GM23338 (cell line): ENCODE measurements at regions not wholly inside any gene's neighbourhood (a gene's known extent, or its start where the extent isn't known, plus 50 kb on each side); places are given as distances from the start of the nearest gene placed in this dataset.

Source experiments
- ATAC-seq: fragments of 200-7000 bp; cut with Tn5 transposase; 3 replicates; pipeline ENCODE4 v1.9.1; 2020
- DNase-seq: peaks from one replicate; pipeline ENCODE4 v3.0.0-alpha.2; 2015; ENCODE audit warnings: low spot score
- H2AFZ ChIP-seq: fragments of 200-600 bp; sonication (generic); 2 replicates; pipeline ENCODE4 v1.8.0; 2016; ENCODE audit warnings: antibody characterized with exemption, mild to moderate bottlenecking, moderate library complexity
- H3F3A ChIP-seq: fragments of 200-600 bp; sonication (generic); replicated peaks from 2 replicates; pipeline ENCODE4 v1.8.0; 2017; ENCODE audit warnings: antibody characterized with exemption, mixed run types, low read depth
- H3K27ac ChIP-seq: fragments of 200-600 bp; sonication (generic); 2 replicates; pipeline ENCODE4 v1.6.1; 2016; ENCODE audit warnings: low read depth
- H3K27me3 ChIP-seq: fragments of 200-600 bp; sonication (generic); 2 replicates; pipeline ENCODE4 v1.8.0; 2016; ENCODE audit warnings: mild to moderate bottlenecking, mixed run types, moderate library complexity; ENCODE audit not compliant: insufficient read depth
- H3K36me3 ChIP-seq: fragments of 200-600 bp; sonication (generic); 2 replicates; pipeline ENCODE4 v1.8.0; 2016; ENCODE audit warnings: mild to moderate bottlenecking; ENCODE audit not compliant: insufficient read depth
- H3K4me1 ChIP-seq: fragments of 200-600 bp; sonication (generic); 2 replicates; pipeline ENCODE4 v1.8.0; 2016; ENCODE audit warnings: mild to moderate bottlenecking, moderate library complexity; ENCODE audit not compliant: insufficient read depth
- H3K4me2 ChIP-seq: fragments of 200-600 bp; sonication (generic); 2 replicates; pipeline ENCODE4 v1.7.1; 2017; ENCODE audit warnings: mixed run types
- H3K4me3 ChIP-seq: fragments of 200-600 bp; sonication (generic); 2 replicates; pipeline ENCODE4 v1.6.1; 2016; ENCODE audit warnings: mixed run types
- H3K79me2 ChIP-seq: fragments of 200-600 bp; sonication (generic); replicated peaks from 2 replicates; pipeline ENCODE4 v1.8.0; 2017; ENCODE audit warnings: mild to moderate bottlenecking; ENCODE audit not compliant: insufficient read depth
- H3K9me2 ChIP-seq: fragments of 200-600 bp; sonication (generic); 2 replicates; pipeline ENCODE4 v1.8.0; 2017; ENCODE audit not compliant: insufficient read depth
- H4K20me1 ChIP-seq: fragments of 200-600 bp; sonication (generic); replicated peaks from 2 replicates; pipeline ENCODE4 v1.8.0; 2017; ENCODE audit warnings: mild to moderate bottlenecking; ENCODE audit not compliant: insufficient read depth
- H3K27ac Mint-ChIP-seq: 2 replicates; pipeline ENCODE4 v1.8.0; 2020; ENCODE audit warnings: inconsistent platforms, mild to moderate bottlenecking, moderate library complexity, mixed read lengths
- H3K27me3 Mint-ChIP-seq: 3 replicates; pipeline ENCODE4 v1.8.0; 2022; ENCODE audit warnings: low read depth, mild to moderate bottlenecking, moderate library complexity, mixed read lengths, inconsistent platforms; ENCODE audit not compliant: insufficient read depth, poor library complexity
- H3K36me3 Mint-ChIP-seq: 3 replicates; pipeline ENCODE4 v1.8.0; 2021; ENCODE audit warnings: low read depth, mild to moderate bottlenecking, inconsistent platforms, moderate library complexity, mixed read lengths
- H3K4me1 Mint-ChIP-seq: 3 replicates; pipeline ENCODE4 v1.8.0; 2020; ENCODE audit warnings: mild to moderate bottlenecking, inconsistent platforms, mixed read lengths
- H3K4me3 Mint-ChIP-seq: 3 replicates; pipeline ENCODE4 v1.8.0; 2021; ENCODE audit warnings: moderate library complexity, mild to moderate bottlenecking, inconsistent platforms, mixed read lengths
- H3K9me3 Mint-ChIP-seq: 3 replicates; pipeline ENCODE4 v1.8.0; 2020; ENCODE audit warnings: moderate library complexity, mild to moderate bottlenecking, inconsistent platforms, mixed read lengths
- CREB1 ChIP-seq: fragments of 250-450 bp; sonication (Bioruptor Pico); IDR thresholded peaks from 2 replicates; pipeline ENCODE4 v1.5.0; 2020; ENCODE audit warnings: low read depth, mild to moderate bottlenecking, moderate library complexity
- ETS1 ChIP-seq: IDR thresholded peaks from 2 replicates; pipeline ENCODE4 v1.6.1; 2016; ENCODE audit warnings: antibody characterized with exemption
- EZH2phosphoT487 ChIP-seq: fragments of 200-600 bp; sonication (generic); IDR thresholded peaks from one replicate; pipeline ENCODE4 v1.8.1; 2018; ENCODE audit warnings: antibody characterized with exemption; ENCODE audit not compliant: unreplicated experiment
- JUNB ChIP-seq: IDR thresholded peaks from one replicate; pipeline ENCODE4 v1.6.1; 2016; ENCODE audit warnings: antibody characterized with exemption; ENCODE audit not compliant: unreplicated experiment
- NANOG ChIP-seq: IDR thresholded peaks from 2 replicates; pipeline ENCODE4 v1.6.1; 2016; ENCODE audit warnings: antibody characterized with exemption, borderline replicate concordance
- POLR2AphosphoS5 ChIP-seq: IDR thresholded peaks from 2 replicates; pipeline ENCODE4 v1.6.1; 2016; ENCODE audit warnings: antibody characterized with exemption, low read depth
- STAT1 ChIP-seq: IDR thresholded peaks from one replicate; pipeline ENCODE4 v1.6.1; 2016; ENCODE audit warnings: antibody characterized with exemption; ENCODE audit not compliant: unreplicated experiment
- ZNF114 ChIP-seq: fragments of 250-450 bp; sonication (Bioruptor Pico); IDR thresholded peaks from 2 replicates; pipeline ENCODE4 v1.5.0; 2020; ENCODE audit warnings: mild to moderate bottlenecking, moderate library complexity
- ZNF331 ChIP-seq: fragments of 250-450 bp; sonication (Bioruptor Pico); IDR thresholded peaks from 2 replicates; pipeline ENCODE4 v1.5.0; 2020; ENCODE audit warnings: low read depth, mild to moderate bottlenecking, moderate library complexity
- ZNF462 ChIP-seq: fragments of 250-450 bp; sonication (Bioruptor Pico); IDR thresholded peaks from 2 replicates; pipeline ENCODE4 v1.5.0; 2020; ENCODE audit warnings: mild to moderate bottlenecking, moderate library complexity
- TF ChIP-seq, protein P1 (sequence below), 2 experiments: fragments of 200-600 bp in 1 of 2; sonication (generic) in 1 of 2; conservative IDR thresholded peaks; 2 replicates each; pipeline versions ENCODE4 v1.5.1 to v1.6.1; 2016 to 2017; ENCODE audit warnings: antibody characterized with exemption in 2 of 2, low read depth in 2 of 2, mild to moderate bottlenecking in 2 of 2, moderate library complexity in 1 of 2

- peaks cover 12% of the 10 kb centered on the region for H3K27me3 Mint-ChIP-seq
- ATAC-seq, result no peak
Measured at GRCh38 chr17:74004056-74004455, 199.4 kb upstream of the RPL38 start.

DNA sequence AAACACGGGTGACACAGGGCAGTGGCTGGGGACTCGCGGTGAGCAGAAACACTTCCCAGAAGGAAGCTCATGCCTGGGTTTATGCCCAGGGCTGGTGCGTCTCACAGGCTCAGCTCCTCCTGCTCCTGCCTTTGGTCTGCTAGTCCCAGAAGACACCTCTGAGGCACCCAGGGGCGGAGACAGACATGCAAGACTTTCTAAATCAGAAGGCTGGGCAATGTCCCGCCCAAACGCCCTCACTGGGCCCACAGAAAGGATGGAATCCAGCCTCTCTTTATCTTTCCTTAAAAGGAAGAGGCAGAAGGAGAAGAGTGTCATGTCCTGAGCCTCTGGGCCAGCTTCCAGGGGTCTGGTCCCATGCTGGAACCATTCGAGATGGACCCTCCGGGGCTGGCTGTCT lies 197.7 kb upstream of the RPL38 start:
- Histone ChIP-seq H3K36me3 (no peaks in the 10 kb centered on the region), H3K4me2 (no peak overlapping the region), H3K27me3 (no peaks in the 10 kb centered on the region), H3K4me3 (no peak overlapping the region), H3F3A (no peaks in the 10 kb centered on the region), H3K79me2 (no peaks in the 10 kb centered on the region), H3K27ac (no peak overlapping the region), H3K9me2 (no peaks in the 10 kb centered on the region), H2AFZ (no peak overlapping the region; the same call in 1 of the 2 replicates), H4K20me1 (no peaks in the 10 kb centered on the region), H3K4me1 (peaks cover 7% of the 10 kb centered on the region; the same call in 1 of the 2 replicates)
- Mint-ChIP-seq H3K27me3 (peaks cover 12% of the 10 kb centered on the region), H3K27ac (no peak overlapping the region), H3K36me3 (no peaks in the 10 kb centered on the region), H3K4me1 (peaks cover 18% of the 10 kb centered on the region), H3K9me3 (no peaks in the 10 kb centered on the region; the same call in 2 of the 3 replicates), H3K4me3 (no peak overlapping the region)
- DNase-seq (no peak), ATAC-seq (no peak)
- TF ChIP-seq POLR2AphosphoS5, result no peak
- TF ChIP-seq NANOG, result no peak
- no peak for TF ChIP-seq CREB1 (CRISPR knock-in tag)
- no peak for TF ChIP-seq STAT1
- TF ChIP-seq, protein P1, sequence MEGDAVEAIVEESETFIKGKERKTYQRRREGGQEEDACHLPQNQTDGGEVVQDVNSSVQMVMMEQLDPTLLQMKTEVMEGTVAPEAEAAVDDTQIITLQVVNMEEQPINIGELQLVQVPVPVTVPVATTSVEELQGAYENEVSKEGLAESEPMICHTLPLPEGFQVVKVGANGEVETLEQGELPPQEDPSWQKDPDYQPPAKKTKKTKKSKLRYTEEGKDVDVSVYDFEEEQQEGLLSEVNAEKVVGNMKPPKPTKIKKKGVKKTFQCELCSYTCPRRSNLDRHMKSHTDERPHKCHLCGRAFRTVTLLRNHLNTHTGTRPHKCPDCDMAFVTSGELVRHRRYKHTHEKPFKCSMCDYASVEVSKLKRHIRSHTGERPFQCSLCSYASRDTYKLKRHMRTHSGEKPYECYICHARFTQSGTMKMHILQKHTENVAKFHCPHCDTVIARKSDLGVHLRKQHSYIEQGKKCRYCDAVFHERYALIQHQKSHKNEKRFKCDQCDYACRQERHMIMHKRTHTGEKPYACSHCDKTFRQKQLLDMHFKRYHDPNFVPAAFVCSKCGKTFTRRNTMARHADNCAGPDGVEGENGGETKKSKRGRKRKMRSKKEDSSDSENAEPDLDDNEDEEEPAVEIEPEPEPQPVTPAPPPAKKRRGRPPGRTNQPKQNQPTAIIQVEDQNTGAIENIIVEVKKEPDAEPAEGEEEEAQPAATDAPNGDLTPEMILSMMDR (conservative IDR thresholded peaks at IDR 0.05; ENCODE audit: low read depth in 2 of 2), result no peak
- TF ChIP-seq JUNB, result no peak
- no peak for TF ChIP-seq ZNF114
- TF ChIP-seq ZNF331 (CRISPR knock-in tag), result no peak
- TF ChIP-seq EZH2phosphoT487, result no peak
- no peak for TF ChIP-seq ETS1
- TF ChIP-seq ZNF462 (CRISPR knock-in tag), result no peak

More at GRCh38 chr17:74004056-74004455, 199.4 kb upstream of the RPL38 start:
- Histone ChIP-seq H3K4me3 (no peak overlapping the region), H3K27me3 (no peaks in the 10 kb centered on the region), H3K4me1 (peaks cover 9% of the 10 kb centered on the region; the same call in 1 of the 2 replicates), H3K36me3 (no peaks in the 10 kb centered on the region), H3K9me2 (no peaks in the 10 kb centered on the region), H2AFZ (no peak overlapping the region), H3K4me2 (no peak overlapping the region), H3K79me2 (no peaks in the 10 kb centered on the region), H3F3A (no peaks in the 10 kb centered on the region), H3K27ac (no peak overlapping the region), H4K20me1 (no peaks in the 10 kb centered on the region)
- Mint-ChIP-seq H3K27ac (no peak overlapping the region), H3K9me3 (no peaks in the 10 kb centered on the region; the same call in 2 of the 3 replicates), H3K4me3 (no peak overlapping the region), H3K4me1 (peaks cover 14% of the 10 kb centered on the region), H3K36me3 (no peaks in the 10 kb centered on the region)
- no peak for DNase-seq
- no peak for TF ChIP-seq NANOG
